ENCODE measurements at regions not wholly inside any gene's neighbourhood (a gene's known extent, or its start where the extent isn't known, plus 50 kb on each side); places are given as distances from the start of the nearest gene placed in this dataset.
"Not testable (repeated sequence)": the region's sequence is repeated elsewhere in the genome, so short reads cannot be mapped to it uniquely, and the experiment has no call there.

GRCh38 chr2:150332383-150332782, 155.1 kb downstream of the RND3 start:
- in situ Hi-C loops (cut with MboI; ENCODE audit: low sequenced_read_pairs, unreplicated experiment): no loop called here
- DNase-seq (ENCODE audit: low spot score): no peak

GRCh38 chr2:150327564-150328489, 159.6 kb downstream of the RND3 start:
- no peak for TF ChIP-seq CTCF (IDR thresholded peaks at IDR 0.05; ENCODE audit: borderline replicate concordance, control extremely low read depth, extremely low read depth, insufficient read depth, missing control alignments)
- no peak for DNase-seq (ENCODE audit: low spot score)
- in situ Hi-C loops (cut with MboI; ENCODE audit: low sequenced_read_pairs, unreplicated experiment): no loop called here

More at GRCh38 chr2:150332383-150332782, 155.1 kb downstream of the RND3 start:
- TF ChIP-seq CTCF (IDR thresholded peaks at IDR 0.05; ENCODE audit: borderline replicate concordance, control extremely low read depth, extremely low read depth, insufficient read depth, missing control alignments): no peak

DNA sequence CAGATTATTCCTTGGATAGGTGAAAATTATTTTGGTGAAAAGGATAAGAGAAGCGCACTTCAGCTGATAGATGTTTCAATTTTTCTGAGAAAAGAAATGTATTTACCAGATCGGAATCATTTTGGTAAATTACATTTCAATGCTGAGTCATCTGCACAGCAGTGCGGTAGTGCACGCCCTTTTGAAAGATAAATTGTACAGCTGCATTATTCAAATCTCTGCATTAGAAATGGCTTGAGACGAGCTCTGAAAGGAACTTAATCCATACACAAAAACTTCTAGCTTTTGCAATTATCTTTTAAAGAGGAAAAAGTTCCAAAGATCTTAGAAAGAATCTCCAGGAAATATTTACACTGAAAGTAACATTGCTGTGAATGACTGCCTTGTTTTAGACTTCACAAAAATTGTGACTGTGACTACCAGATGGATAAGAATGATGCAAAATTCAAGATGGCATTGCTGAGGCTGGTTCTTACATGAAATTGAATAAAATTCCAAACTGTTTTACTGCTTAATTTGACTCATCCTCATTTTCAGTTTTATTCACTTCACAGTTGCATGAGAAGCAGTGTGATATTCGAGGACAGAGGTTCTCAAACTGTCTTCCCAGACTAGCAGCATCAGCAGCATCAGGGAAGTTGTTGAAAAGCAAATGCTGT, 161.7 kb downstream of the RND3 start:
- DNase-seq (ENCODE audit: low spot score): no peak
- no peak for TF ChIP-seq CTCF (IDR thresholded peaks at IDR 0.05; ENCODE audit: borderline replicate concordance, control extremely low read depth, extremely low read depth, insufficient read depth, missing control alignments)
- in situ Hi-C loops (cut with MboI; ENCODE audit: low sequenced_read_pairs, unreplicated experiment): no loop called here

DNA sequence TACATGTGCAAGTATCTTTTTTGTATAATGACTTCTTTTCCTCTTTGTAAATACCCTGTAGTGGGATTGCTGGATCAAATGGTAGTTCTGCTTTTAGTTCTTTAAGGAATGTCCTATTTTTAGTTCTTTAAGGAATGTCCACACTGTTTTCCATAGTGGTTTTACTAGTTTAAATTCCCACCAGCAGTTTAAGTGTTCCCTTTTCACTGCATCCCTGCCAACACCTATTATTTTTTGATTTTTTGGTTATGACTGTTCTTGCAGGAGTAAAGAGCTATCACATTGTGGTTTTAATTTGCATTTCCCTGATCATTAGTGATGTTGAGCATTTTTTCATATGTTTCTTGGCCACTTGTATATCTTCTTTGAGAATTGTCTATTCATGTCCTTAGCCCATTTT, 164.4 kb downstream of the RND3 start:
- DNase-seq (ENCODE audit: low spot score); in situ Hi-C loops (cut with MboI; ENCODE audit: low sequenced_read_pairs, unreplicated experiment): not testable (repeated sequence)

DNA sequence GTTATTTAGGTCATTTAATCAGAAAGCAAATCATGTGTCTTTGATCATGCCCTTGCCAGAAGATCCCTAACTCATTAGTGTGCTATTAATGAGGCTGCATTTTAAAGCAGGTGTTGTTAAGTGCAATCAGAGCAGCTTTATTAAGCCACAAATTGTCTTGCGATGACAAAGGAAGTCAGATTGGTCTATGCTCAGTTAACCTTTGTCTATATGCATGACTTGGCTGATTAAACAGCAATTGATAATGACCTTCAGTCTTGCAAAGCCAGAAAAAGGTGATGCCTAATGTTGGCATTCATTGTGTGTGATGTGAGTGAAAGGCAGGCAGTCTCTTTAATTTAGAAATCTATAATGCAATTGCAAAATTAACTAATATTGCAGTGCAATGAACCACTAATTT, 166.9 kb downstream of the RND3 start:
- DNase-seq (ENCODE audit: low spot score): no peak
- in situ Hi-C loops (cut with MboI; ENCODE audit: low sequenced_read_pairs, unreplicated experiment): no loop called here
- no peak for TF ChIP-seq CTCF (IDR thresholded peaks at IDR 0.05; ENCODE audit: borderline replicate concordance, control extremely low read depth, extremely low read depth, insufficient read depth, missing control alignments)

GRCh38 chr2:150319658-150320555, 167.6 kb downstream of the RND3 start:
- DNase-seq (ENCODE audit: low spot score): no peak
- in situ Hi-C loops (cut with MboI; ENCODE audit: low sequenced_read_pairs, unreplicated experiment): no loop called here
- TF ChIP-seq CTCF (IDR thresholded peaks at IDR 0.05; ENCODE audit: borderline replicate concordance, control extremely low read depth, extremely low read depth, insufficient read depth, missing control alignments): no peak
